Gastrocnemius medialis (tissue), 4 donors: ENCODE measurements at regions not wholly inside any gene's neighbourhood (a gene's known extent, or its start where the extent isn't known, plus 50 kb on each side); places are given as distances from the start of the nearest gene placed in this dataset.

Experiments used
- ATAC-seq, 2 donors: fragments of 150-250 bp; one replicate each; pipeline ENCODE4 v1.9.1; 2016
- DNase-seq, 2 donors: peaks; one replicate each; pipeline ENCODE4 v3.0.0-alpha.2; 2019
- H3K27ac ChIP-seq, 4 donors: fragments of 200-600 bp; sonication (generic); 1 replicate in 1 of 4; 2 replicates in 3 of 4; pipeline ENCODE4 v1.5.1; 2016 to 2018; ENCODE audit warnings: mild to moderate bottlenecking in 2 of 4, moderate library complexity in 1 of 4
- H3K27me3 ChIP-seq, 3 donors: fragments of 200-600 bp; sonication (generic) in 2 of 3; 1 replicate in 1 of 3; 2 replicates in 2 of 3; pipeline versions ENCODE4 v1.5.1 to v1.6.0; 2016 to 2019; ENCODE audit warnings: mild to moderate bottlenecking in 1 of 3, moderate library complexity in 1 of 3
- H3K36me3 ChIP-seq, 2 donors: fragments of 200-600 bp; sonication (generic) in 1 of 2; one replicate each; pipeline ENCODE4 v1.5.1; 2017 to 2018
- H3K4me1 ChIP-seq, 2 donors: fragments of 200-600 bp; sonication (generic) in 1 of 2; one replicate each; pipeline ENCODE4 v1.5.1; 2016 to 2017; ENCODE audit warnings: mild to moderate bottlenecking in 2 of 2
- H3K4me3 ChIP-seq, 4 donors: fragments of 200-600 bp; sonication (generic) in 3 of 4; 1 replicate in 1 of 4; 2 replicates in 3 of 4; pipeline ENCODE4 v1.5.1; 2016 to 2019; ENCODE audit warnings: mild to moderate bottlenecking in 2 of 4
- H3K9me3 ChIP-seq, 3 donors: fragments of 200-600 bp; sonication (generic) in 2 of 3; 1 replicate in 1 of 3; 2 replicates in 2 of 3; pipeline ENCODE4 v1.5.1; 2016 to 2019
- POLR2A ChIP-seq, 2 donors: fragments of 450-650 bp; IDR thresholded peaks; one replicate each; pipeline ENCODE4 v1.6.1; 2017; ENCODE audit warnings: antibody characterized with exemption in 2 of 2, mild to moderate bottlenecking in 2 of 2, moderate library complexity in 2 of 2
- in situ Hi-C, 4 donors: fragments of 200-750 bp; cut with MboI; loops; one replicate each; pipeline versions ENCODE4 v1.15.0 to v1.8.0; 2017; ENCODE audit warnings: low sequenced_read_pairs in 4 of 4
- intact Hi-C: fragments of 100-400 bp; cut with DNase I; formaldehyde crosslinking; loops from one replicate; pipeline ENCODE4 v1.15.1; 2023; ENCODE audit warnings: low total_unique reads
- TF ChIP-seq, protein P1 (sequence below), 5 experiments: fragments of 450-650 bp in 3 of 5; fragments of 200-600 bp in 2 of 5; sonication (generic) in 2 of 5; IDR thresholded peaks in 4 of 5; conservative IDR thresholded peaks in 1 of 5; 1 replicate in 4 of 5; 2 replicates in 1 of 5; pipeline ENCODE4 v1.5.1; 2016 to 2019; ENCODE audit warnings: antibody characterized with exemption in 5 of 5, mild to moderate bottlenecking in 3 of 5, moderate library complexity in 3 of 5

DNA sequence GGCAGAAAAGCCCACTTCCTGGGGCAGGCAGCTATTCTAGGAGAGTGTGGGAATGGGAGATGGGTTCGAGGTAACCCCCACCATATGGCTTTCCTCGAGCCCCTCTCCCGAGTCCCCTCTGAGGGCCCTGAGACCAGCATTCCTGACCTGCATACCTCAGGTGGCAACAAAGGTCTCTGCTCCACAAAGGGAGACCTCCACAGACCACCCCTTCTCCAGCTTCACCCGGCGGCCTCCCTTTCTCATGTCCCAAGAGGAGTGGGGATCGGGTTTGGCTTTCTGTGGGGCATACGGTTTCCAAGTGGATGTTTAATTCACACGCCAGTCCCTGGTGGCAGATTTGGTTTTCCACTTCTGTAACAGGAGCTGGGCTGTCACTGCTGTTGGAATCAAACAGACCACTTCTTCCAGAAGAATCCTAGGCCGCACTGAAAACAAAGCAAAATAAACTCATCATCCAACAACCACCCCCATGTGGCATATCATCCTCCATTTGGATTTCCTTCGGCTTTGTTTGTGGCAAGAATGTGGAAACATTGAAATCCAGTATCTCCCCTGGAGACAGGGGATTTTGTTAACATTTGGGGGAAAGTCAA, 83.2 kb downstream of the DLL1 start:
- H3K4me1 ChIP-seq = no peaks in the 10 kb centered on the region
- TF ChIP-seq, protein P1, sequence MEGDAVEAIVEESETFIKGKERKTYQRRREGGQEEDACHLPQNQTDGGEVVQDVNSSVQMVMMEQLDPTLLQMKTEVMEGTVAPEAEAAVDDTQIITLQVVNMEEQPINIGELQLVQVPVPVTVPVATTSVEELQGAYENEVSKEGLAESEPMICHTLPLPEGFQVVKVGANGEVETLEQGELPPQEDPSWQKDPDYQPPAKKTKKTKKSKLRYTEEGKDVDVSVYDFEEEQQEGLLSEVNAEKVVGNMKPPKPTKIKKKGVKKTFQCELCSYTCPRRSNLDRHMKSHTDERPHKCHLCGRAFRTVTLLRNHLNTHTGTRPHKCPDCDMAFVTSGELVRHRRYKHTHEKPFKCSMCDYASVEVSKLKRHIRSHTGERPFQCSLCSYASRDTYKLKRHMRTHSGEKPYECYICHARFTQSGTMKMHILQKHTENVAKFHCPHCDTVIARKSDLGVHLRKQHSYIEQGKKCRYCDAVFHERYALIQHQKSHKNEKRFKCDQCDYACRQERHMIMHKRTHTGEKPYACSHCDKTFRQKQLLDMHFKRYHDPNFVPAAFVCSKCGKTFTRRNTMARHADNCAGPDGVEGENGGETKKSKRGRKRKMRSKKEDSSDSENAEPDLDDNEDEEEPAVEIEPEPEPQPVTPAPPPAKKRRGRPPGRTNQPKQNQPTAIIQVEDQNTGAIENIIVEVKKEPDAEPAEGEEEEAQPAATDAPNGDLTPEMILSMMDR (IDR thresholded peaks at IDR 0.05 in 4 of 5, conservative IDR thresholded peaks at IDR 0.05 in 1 of 5) = no peak
- TF ChIP-seq POLR2A (IDR thresholded peaks at IDR 0.05) = no peak
- H3K27ac ChIP-seq = no peak overlapping the region
- H3K36me3 ChIP-seq = no peaks in the 10 kb centered on the region
- in situ Hi-C loops (no loop called here), intact Hi-C loops (no loop called here)
- no peak for ATAC-seq
- no peak for DNase-seq
- H3K4me3 ChIP-seq = no peak overlapping the region
- H3K27me3 ChIP-seq = peaks cover 0 to 10% (median 0%) of the 10 kb centered on the region in 3 donors
- no peaks in the 10 kb centered on the region for H3K9me3 ChIP-seq

DNA sequence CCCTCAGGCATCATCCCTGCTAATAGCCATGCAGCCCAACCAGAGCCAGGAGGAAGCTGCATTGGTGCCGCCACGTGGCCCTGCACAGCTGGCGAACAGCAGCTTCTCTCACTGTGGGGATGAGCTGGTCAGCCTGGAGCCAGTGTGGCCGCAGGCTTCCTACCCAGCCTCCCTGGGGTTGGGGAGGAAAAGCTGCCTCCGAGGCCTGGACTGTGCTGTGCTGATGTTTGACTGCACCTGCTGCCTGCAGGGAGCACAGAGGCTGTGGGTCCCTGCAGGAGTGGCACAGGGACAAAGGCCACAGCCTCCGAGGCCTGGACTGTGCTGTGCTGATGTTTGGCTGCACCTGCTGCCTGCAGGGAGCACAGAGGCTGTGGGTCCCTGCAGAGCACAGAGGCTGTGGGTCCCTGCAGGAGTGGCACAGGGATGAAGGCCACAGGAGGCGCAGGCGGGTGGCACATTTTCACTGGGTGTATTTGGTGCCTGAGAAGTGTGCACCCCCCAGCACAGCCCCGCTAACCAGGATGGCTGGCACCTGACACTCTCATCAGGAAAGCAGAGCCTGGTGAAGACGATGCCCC, 83.9 kb downstream of the DLL1 start:
- H3K27ac ChIP-seq = no peak overlapping the region
- in situ Hi-C loops = no loop called here
- DNase-seq (no peak), ATAC-seq (no peak)
- intact Hi-C loops = no loop called here
- TF ChIP-seq, protein P1 (IDR thresholded peaks at IDR 0.05 in 4 of 5, conservative IDR thresholded peaks at IDR 0.05 in 1 of 5) = no peak
- no peak for TF ChIP-seq POLR2A (IDR thresholded peaks at IDR 0.05)
- H3K36me3 ChIP-seq = no peaks in the 10 kb centered on the region
- no peaks in the 10 kb centered on the region for H3K4me1 ChIP-seq
- peaks cover 0 to 10% (median 0%) of the 10 kb centered on the region in 3 donors for H3K27me3 ChIP-seq
- no peaks in the 10 kb centered on the region for H3K9me3 ChIP-seq
- H3K4me3 ChIP-seq = no peak overlapping the region

DNA sequence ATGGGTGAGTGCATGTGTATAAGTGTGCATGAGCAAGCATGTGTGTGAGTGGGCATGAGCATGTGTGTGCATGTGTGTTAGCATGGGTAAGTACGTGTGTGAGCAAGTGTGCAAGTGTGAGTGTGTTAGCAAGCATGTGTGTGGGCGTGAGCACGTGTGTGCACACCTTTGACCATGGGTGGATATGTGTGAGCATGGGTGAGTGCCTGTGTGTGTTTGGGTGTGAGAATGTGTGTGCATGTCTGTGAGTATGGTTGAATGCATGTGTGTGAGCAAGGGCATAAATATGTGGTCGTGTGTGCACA, 84.6 kb downstream of the DLL1 start:
- Histone ChIP-seq H3K36me3 (no peaks in the 10 kb centered on the region), H3K4me3 (no peak overlapping the region), H3K27me3 (peaks cover 0 to 10% (median 0%) of the 10 kb centered on the region in 3 donors), H3K9me3 (no peaks in the 10 kb centered on the region), H3K4me1 (no peaks in the 10 kb centered on the region), H3K27ac (no peak overlapping the region)
- DNase-seq = no peak
- in situ Hi-C loops = no loop called here
- ATAC-seq = no peak
- intact Hi-C loops = no loop called here
- TF ChIP-seq POLR2A (IDR thresholded peaks at IDR 0.05) = no peak
- TF ChIP-seq, protein P1 (IDR thresholded peaks at IDR 0.05 in 4 of 5, conservative IDR thresholded peaks at IDR 0.05 in 1 of 5) = no peak

DNA sequence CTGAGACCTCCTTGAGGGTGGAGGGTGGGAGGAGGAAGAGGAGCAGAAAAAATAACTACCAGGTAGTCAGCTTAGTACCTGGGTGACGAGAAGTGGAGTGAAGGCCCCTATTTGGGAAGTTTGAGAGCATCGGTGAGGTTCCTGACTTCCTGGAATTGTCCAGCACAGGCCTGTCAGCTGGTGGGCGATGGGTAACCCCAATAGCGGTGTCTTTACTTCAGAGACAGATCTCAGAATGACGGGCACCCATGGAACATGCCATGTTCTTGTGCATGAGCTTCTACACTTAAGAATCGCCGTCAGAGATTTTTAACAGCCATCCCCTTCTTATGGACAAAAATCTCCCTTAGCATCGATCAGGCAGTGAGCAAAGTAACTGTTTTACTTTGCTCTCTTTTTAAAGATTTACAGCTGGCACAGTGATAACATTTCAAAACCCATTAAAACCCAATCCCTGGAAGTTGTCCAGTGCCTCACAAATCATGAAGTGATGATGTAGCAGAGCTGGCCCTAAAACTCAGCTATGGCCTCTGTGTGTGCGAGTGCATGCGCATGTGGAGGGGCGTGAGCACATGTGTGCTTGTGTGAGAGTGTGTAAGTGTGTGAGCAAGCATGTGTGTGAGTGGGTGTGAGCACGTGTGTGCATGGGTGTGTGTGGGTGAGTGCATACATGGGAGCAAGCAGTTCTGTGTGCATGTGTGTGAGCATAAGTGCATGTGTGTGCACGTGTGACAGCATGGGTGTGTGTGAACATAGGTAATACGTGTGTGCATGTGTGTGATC, 85.2 kb downstream of the DLL1 start:
- Histone ChIP-seq H3K36me3 (no peaks in the 10 kb centered on the region), H3K9me3 (no peaks in the 10 kb centered on the region), H3K27me3 (peaks cover 0 to 10% (median 0%) of the 10 kb centered on the region in 3 donors), H3K4me3 (no peak overlapping the region), H3K4me1 (no peaks in the 10 kb centered on the region), H3K27ac (no peak overlapping the region)
- DNase-seq (no peak), ATAC-seq (no peak)
- intact Hi-C loops = no loop called here
- no peak for TF ChIP-seq POLR2A (IDR thresholded peaks at IDR 0.05)
- TF ChIP-seq, protein P1 (IDR thresholded peaks at IDR 0.05 in 4 of 5, conservative IDR thresholded peaks at IDR 0.05 in 1 of 5) = no peak
- in situ Hi-C loops = no loop called here
